T1000 (cell line): ENCODE measurements at regions not wholly inside any gene's neighbourhood (a gene's known extent, or its start where the extent isn't known, plus 50 kb on each side); places are given as distances from the start of the nearest gene placed in this dataset.

Source experiments
- DNase-seq: peaks from one replicate; lab custom pipeline; 2025; ENCODE audit warnings: mixed read lengths; lab: John Stamatoyannopoulos, UW

- DNase-seq, result no peak
Observed at GRCh38 chr3:72459588-72459987, 388.7 kb downstream of the SHQ1 start.

GRCh38 chr3:72458375-72458774, 389.9 kb downstream of the SHQ1 start:
- no peak for DNase-seq

GRCh38 chr3:72454441-72454840, 393.8 kb downstream of the SHQ1 start:
- DNase-seq, result no peak

GRCh38 chr3:72453706-72454105, 394.5 kb downstream of the SHQ1 start:
- DNase-seq, result no peak

- DNase-seq, result no peak
Observed at GRCh38 chr3:72452745-72453144, 395.5 kb downstream of the SHQ1 start.

- no peak for DNase-seq
Observed at GRCh38 chr3:72451841-72452240, 396.4 kb downstream of the SHQ1 start.

- DNase-seq, result no peak
Observed at GRCh38 chr3:72449551-72449950, 398.7 kb downstream of the SHQ1 start.

GRCh38 chr3:72448858-72449257, 399.4 kb downstream of the SHQ1 start:
- no peak for DNase-seq

GRCh38 chr3:72448375-72448823, 399.8 kb downstream of the SHQ1 start:
- no peak for DNase-seq

- peak; percentile 88 for DNase-seq
Observed at GRCh38 chr3:72447059-72447946, 400.9 kb downstream of the SHQ1 start.

GRCh38 chr3:72446218-72447058, 401.8 kb downstream of the SHQ1 start, which contains the start of gene RYBP:
RYBP (minus strand) TSS chr3:72446621.
- no peak for DNase-seq

- no peak for DNase-seq
Observed at GRCh38 chr3:72445827-72446217, 402.4 kb downstream of the SHQ1 start.

- DNase-seq, result no peak
Observed at GRCh38 chr3:72444656-72445223, 403.5 kb downstream of the SHQ1 start.

- DNase-seq, result no peak
Observed at GRCh38 chr3:72442759-72443158, 405.5 kb downstream of the SHQ1 start.

GRCh38 chr3:72441284-72441994, 406.8 kb downstream of the SHQ1 start:
- DNase-seq, result no peak

- no peak for DNase-seq
Observed at GRCh38 chr3:72440491-72440890, 407.8 kb downstream of the SHQ1 start.

GRCh38 chr3:72439321-72440183, 408.7 kb downstream of the SHQ1 start:
- no peak for DNase-seq

GRCh38 chr3:72437661-72438406, 410.4 kb downstream of the SHQ1 start:
- no peak for DNase-seq

GRCh38 chr3:72436863-72437592, 411.2 kb downstream of the SHQ1 start:
- no peak for DNase-seq
